ENCODE measurements at regions not wholly inside any gene's neighbourhood (a gene's known extent, or its start where the extent isn't known, plus 50 kb on each side); places are given as distances from the start of the nearest gene placed in this dataset.
"Not testable (repeated sequence)": the region's sequence is repeated elsewhere in the genome, so short reads cannot be mapped to it uniquely, and the experiment has no call there.

GRCh38 chr20:39745380-39745779, 783.2 kb downstream of the DHX35 start:
- H3K27me3 ChIP-seq (ENCODE audit: low read length) = no peaks in the 10 kb centered on the region
- H3K9me2 ChIP-seq (replicated peaks; ENCODE audit: insufficient read depth, low read length) = no peaks in the 10 kb centered on the region; the same call in 1 of the 2 replicates
- H3K4me2 ChIP-seq (ENCODE audit: low read depth, low read length, poor library complexity, severe bottlenecking) = no peak overlapping the region
- no peak for TF ChIP-seq EZH2phosphoT487 (conservative IDR thresholded peaks at IDR 0.05; ENCODE audit: low read length)
- TF ChIP-seq, protein P1, sequence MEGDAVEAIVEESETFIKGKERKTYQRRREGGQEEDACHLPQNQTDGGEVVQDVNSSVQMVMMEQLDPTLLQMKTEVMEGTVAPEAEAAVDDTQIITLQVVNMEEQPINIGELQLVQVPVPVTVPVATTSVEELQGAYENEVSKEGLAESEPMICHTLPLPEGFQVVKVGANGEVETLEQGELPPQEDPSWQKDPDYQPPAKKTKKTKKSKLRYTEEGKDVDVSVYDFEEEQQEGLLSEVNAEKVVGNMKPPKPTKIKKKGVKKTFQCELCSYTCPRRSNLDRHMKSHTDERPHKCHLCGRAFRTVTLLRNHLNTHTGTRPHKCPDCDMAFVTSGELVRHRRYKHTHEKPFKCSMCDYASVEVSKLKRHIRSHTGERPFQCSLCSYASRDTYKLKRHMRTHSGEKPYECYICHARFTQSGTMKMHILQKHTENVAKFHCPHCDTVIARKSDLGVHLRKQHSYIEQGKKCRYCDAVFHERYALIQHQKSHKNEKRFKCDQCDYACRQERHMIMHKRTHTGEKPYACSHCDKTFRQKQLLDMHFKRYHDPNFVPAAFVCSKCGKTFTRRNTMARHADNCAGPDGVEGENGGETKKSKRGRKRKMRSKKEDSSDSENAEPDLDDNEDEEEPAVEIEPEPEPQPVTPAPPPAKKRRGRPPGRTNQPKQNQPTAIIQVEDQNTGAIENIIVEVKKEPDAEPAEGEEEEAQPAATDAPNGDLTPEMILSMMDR (IDR thresholded peaks at IDR 0.05; ENCODE audit: insufficient read depth, low read length, poor library complexity, severe bottlenecking) = no peak
- H3F3A ChIP-seq (ENCODE audit: insufficient read depth) = no peaks in the 10 kb centered on the region
- H2AFZ ChIP-seq (ENCODE audit: low read depth, low read length, severe bottlenecking) = no peak overlapping the region
- peaks cover 5% of the 10 kb centered on the region; the same call in 1 of the 2 replicates for H3K9me3 ChIP-seq (ENCODE audit: insufficient read depth, low read length)
- no peaks in the 10 kb centered on the region for H4K20me1 ChIP-seq (ENCODE audit: low read depth, low read length)
- no peaks in the 10 kb centered on the region for H3K79me2 ChIP-seq (ENCODE audit: insufficient read depth, low read length)
- no peak overlapping the region for H3K27ac ChIP-seq (ENCODE audit: low read depth, low read length)
- no peak overlapping the region for H3K4me3 ChIP-seq (ENCODE audit: insufficient read depth, low read length, poor library complexity, severe bottlenecking)
- no peak overlapping the region for H3K9ac ChIP-seq (ENCODE audit: low read length)
- no peaks in the 10 kb centered on the region for H3K36me3 ChIP-seq (ENCODE audit: low read length)

- H3F3A ChIP-seq (ENCODE audit: insufficient read depth) = no peaks in the 10 kb centered on the region
- no peak overlapping the region for H3K4me2 ChIP-seq (ENCODE audit: low read depth, low read length, poor library complexity, severe bottlenecking)
- no peaks in the 10 kb centered on the region for H3K27me3 ChIP-seq (ENCODE audit: low read length)
- TF ChIP-seq, protein P1 (IDR thresholded peaks at IDR 0.05; ENCODE audit: insufficient read depth, low read length, poor library complexity, severe bottlenecking) = no peak
- no peak for TF ChIP-seq EZH2phosphoT487 (conservative IDR thresholded peaks at IDR 0.05; ENCODE audit: low read length)
- H3K27ac ChIP-seq (ENCODE audit: low read depth, low read length) = no peak overlapping the region
- H3K4me3 ChIP-seq (ENCODE audit: insufficient read depth, low read length, poor library complexity, severe bottlenecking) = no peak overlapping the region
- H3K36me3 ChIP-seq (ENCODE audit: low read length) = no peaks in the 10 kb centered on the region
- H3K9me3 ChIP-seq (ENCODE audit: insufficient read depth, low read length) = no peaks in the 10 kb centered on the region
- no peaks in the 10 kb centered on the region for H4K20me1 ChIP-seq (ENCODE audit: low read depth, low read length)
- no peaks in the 10 kb centered on the region; the same call in 1 of the 2 replicates for H3K9me2 ChIP-seq (replicated peaks; ENCODE audit: insufficient read depth, low read length)
- no peak overlapping the region for H2AFZ ChIP-seq (ENCODE audit: low read depth, low read length, severe bottlenecking)
- H3K79me2 ChIP-seq (ENCODE audit: insufficient read depth, low read length) = no peaks in the 10 kb centered on the region
- no peak overlapping the region for H3K9ac ChIP-seq (ENCODE audit: low read length)
Observed at GRCh38 chr20:39738651-39739050, 776.5 kb downstream of the DHX35 start.

GRCh38 chr20:39736434-39737327, 774.5 kb downstream of the DHX35 start:
- no peaks in the 10 kb centered on the region for H3K27me3 ChIP-seq (ENCODE audit: low read length)
- TF ChIP-seq EZH2phosphoT487 (conservative IDR thresholded peaks at IDR 0.05; ENCODE audit: low read length) = no peak
- TF ChIP-seq, protein P1 (IDR thresholded peaks at IDR 0.05; ENCODE audit: insufficient read depth, low read length, poor library complexity, severe bottlenecking) = no peak

GRCh38 chr20:39725513-39725912, 763.4 kb downstream of the DHX35 start:
- H3F3A ChIP-seq (ENCODE audit: insufficient read depth); H4K20me1 ChIP-seq (ENCODE audit: low read depth, low read length); H3K9ac ChIP-seq (ENCODE audit: low read length); H3K4me3 ChIP-seq (ENCODE audit: insufficient read depth, low read length, poor library complexity, severe bottlenecking); H3K27me3 ChIP-seq (ENCODE audit: low read length); H3K9me2 ChIP-seq (replicated peaks; ENCODE audit: insufficient read depth, low read length); H3K27ac ChIP-seq (ENCODE audit: low read depth, low read length); H3K9me3 ChIP-seq (ENCODE audit: insufficient read depth, low read length); H3K79me2 ChIP-seq (ENCODE audit: insufficient read depth, low read length); H3K4me2 ChIP-seq (ENCODE audit: low read depth, low read length, poor library complexity, severe bottlenecking); H3K36me3 ChIP-seq (ENCODE audit: low read length); H2AFZ ChIP-seq (ENCODE audit: low read depth, low read length, severe bottlenecking): not testable (repeated sequence)

More at GRCh38 chr20:39736434-39737327, 774.5 kb downstream of the DHX35 start:
- Histone ChIP-seq H3K9ac (ENCODE audit: low read length) (no peak overlapping the region), H3K36me3 (ENCODE audit: low read length) (no peaks in the 10 kb centered on the region), H4K20me1 (ENCODE audit: low read depth, low read length) (no peaks in the 10 kb centered on the region), H3K4me3 (ENCODE audit: insufficient read depth, low read length, poor library complexity, severe bottlenecking) (no peak overlapping the region), H3K9me2 (replicated peaks; ENCODE audit: insufficient read depth, low read length) (no peaks in the 10 kb centered on the region), H2AFZ (ENCODE audit: low read depth, low read length, severe bottlenecking) (no peak overlapping the region), H3K4me2 (ENCODE audit: low read depth, low read length, poor library complexity, severe bottlenecking) (no peak overlapping the region), H3K9me3 (ENCODE audit: insufficient read depth, low read length) (no peaks in the 10 kb centered on the region), H3K27ac (ENCODE audit: low read depth, low read length) (no peak overlapping the region), H3F3A (ENCODE audit: insufficient read depth) (no peaks in the 10 kb centered on the region), H3K79me2 (ENCODE audit: insufficient read depth, low read length) (no peaks in the 10 kb centered on the region)

All from SU-DHL-6 (cell line).